HepG2 (cell line): ENCODE measurements at regions not wholly inside any gene's neighbourhood (a gene's known extent, or its start where the extent isn't known, plus 50 kb on each side); places are given as distances from the start of the nearest gene placed in this dataset.

Experiments
- ADNP ChIP-seq: sonication (generic); formaldehyde crosslinking; IDR thresholded peaks from 2 replicates; pipeline ENCODE4 v1.4.0; 2020; ENCODE audit warnings: missing genetic modification reagents
- MED1 ChIP-seq: sonication (generic); formaldehyde crosslinking; IDR thresholded peaks from 2 replicates; pipeline ENCODE4 v1.4.0; 2020; ENCODE audit warnings: missing genetic modification reagents
- POLR2A ChIP-seq, 2 experiments: IDR thresholded peaks; 2 replicates each; pipeline ENCODE4 v1.6.1; 2011; ENCODE audit warnings: low read depth in 2 of 2, low read length in 2 of 2, mild to moderate bottlenecking in 1 of 2, moderate library complexity in 1 of 2; ENCODE audit not compliant: insufficient read depth in 1 of 2
- SIN3B ChIP-seq: fragments of 150-350 bp; IDR thresholded peaks from 2 replicates; pipeline ENCODE4 v1.6.1; 2014; ENCODE audit warnings: low read length
- TOPORS ChIP-seq: sonication (generic); formaldehyde crosslinking; IDR thresholded peaks from 2 replicates; pipeline ENCODE4 v1.8.0; 2023; ENCODE audit warnings: mild to moderate bottlenecking, missing genetic modification reagents
- ZFYVE20 ChIP-seq: sonication (generic); formaldehyde crosslinking; IDR thresholded peaks from 2 replicates; pipeline ENCODE4 v1.8.0; 2023; ENCODE audit warnings: low read depth, mild to moderate bottlenecking, moderate library complexity, missing genetic modification reagents, borderline replicate concordance
- ZSCAN12 ChIP-seq: sonication (generic); formaldehyde crosslinking; IDR thresholded peaks from 2 replicates; pipeline ENCODE4 v1.9.0; 2021; ENCODE audit warnings: mild to moderate bottlenecking, missing genetic modification reagents
- TF ChIP-seq, protein P1 (sequence below): sonication (generic); formaldehyde crosslinking; IDR thresholded peaks from 2 replicates; pipeline ENCODE4 v1.4.0; 2020; ENCODE audit warnings: mild to moderate bottlenecking, missing genetic modification reagents
- TF ChIP-seq, protein P2 (sequence below), 2 experiments: sonication (generic) in 1 of 2; formaldehyde crosslinking in 1 of 2; IDR thresholded peaks; 2 replicates each; pipeline versions ENCODE4 v1.4.0 to v1.6.1; 2018 to 2020; ENCODE audit warnings: missing genetic modification reagents in 2 of 2, borderline replicate concordance in 1 of 2, low read depth in 1 of 2, mild to moderate bottlenecking in 1 of 2, missing biosample characterization in 1 of 2
- TF ChIP-seq, protein P3 (sequence below): sonication (generic); formaldehyde crosslinking; IDR thresholded peaks from 2 replicates; pipeline ENCODE4 v1.5.1; 2020; ENCODE audit warnings: mild to moderate bottlenecking, missing genetic modification reagents, borderline replicate concordance
- TF ChIP-seq, protein P4 (sequence below): sonication (generic); formaldehyde crosslinking; IDR thresholded peaks from one replicate; pipeline ENCODE4 v1.5.1; 2020; ENCODE audit warnings: mild to moderate bottlenecking, missing genetic modification reagents; ENCODE audit errors: not compliant biosample characterization

DNA sequence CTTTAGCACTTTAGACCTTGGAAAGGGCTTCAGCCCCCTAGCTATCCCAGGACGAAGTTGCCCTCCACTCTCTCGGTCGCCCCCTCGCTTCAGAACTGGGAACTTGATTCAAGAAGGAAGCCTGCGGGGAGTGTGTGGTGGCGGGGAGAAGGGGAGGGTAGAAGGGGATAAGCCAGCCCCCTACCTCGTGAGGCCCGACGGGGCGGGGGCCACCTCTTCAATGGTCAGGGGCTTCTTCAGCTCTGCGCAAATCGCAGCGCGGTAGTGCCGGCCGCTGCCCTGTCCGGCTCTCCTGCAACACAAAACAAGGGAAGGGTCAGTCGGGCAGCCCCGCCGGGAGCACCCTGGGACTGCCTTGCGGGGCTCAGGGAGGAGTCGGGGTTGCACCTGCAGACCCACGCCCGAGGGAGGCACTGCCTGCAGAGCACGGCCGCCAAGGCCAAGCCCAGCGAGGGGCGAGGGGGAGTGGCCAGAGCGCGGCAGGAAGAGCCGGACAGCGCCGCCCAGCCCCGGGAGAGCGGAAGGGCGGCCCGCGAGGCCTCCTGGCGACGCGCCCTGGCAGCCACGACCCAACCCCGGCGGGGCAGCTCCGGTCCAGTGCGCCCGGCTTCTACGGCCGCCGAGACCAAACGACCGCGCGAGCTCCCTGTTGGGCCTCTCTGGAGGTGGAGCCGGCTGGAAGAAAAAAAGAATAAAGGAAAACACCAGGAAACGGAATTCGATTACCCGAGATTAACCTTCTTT lies 56.2 kb upstream of the RASAL2 start (continued):
- TF ChIP-seq, protein P1, sequence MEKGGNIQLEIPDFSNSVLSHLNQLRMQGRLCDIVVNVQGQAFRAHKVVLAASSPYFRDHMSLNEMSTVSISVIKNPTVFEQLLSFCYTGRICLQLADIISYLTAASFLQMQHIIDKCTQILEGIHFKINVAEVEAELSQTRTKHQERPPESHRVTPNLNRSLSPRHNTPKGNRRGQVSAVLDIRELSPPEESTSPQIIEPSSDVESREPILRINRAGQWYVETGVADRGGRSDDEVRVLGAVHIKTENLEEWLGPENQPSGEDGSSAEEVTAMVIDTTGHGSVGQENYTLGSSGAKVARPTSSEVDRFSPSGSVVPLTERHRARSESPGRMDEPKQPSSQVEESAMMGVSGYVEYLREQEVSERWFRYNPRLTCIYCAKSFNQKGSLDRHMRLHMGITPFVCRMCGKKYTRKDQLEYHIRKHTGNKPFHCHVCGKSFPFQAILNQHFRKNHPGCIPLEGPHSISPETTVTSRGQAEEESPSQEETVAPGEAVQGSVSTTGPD (CRISPR knock-in tag): no peak
- TF ChIP-seq, protein P2, sequence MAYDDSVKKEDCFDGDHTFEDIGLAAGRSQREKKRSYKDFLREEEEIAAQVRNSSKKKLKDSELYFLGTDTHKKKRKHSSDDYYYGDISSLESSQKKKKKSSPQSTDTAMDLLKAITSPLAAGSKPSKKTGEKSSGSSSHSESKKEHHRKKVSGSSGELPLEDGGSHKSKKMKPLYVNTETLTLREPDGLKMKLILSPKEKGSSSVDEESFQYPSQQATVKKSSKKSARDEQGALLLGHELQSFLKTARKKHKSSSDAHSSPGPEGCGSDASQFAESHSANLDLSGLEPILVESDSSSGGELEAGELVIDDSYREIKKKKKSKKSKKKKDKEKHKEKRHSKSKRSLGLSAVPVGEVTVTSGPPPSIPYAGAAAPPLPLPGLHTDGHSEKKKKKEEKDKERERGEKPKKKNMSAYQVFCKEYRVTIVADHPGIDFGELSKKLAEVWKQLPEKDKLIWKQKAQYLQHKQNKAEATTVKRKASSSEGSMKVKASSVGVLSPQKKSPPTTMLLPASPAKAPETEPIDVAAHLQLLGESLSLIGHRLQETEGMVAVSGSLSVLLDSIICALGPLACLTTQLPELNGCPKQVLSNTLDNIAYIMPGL (CRISPR knock-in tag; IDR thresholded peaks at IDR 0.05; ENCODE audit: borderline replicate concordance in 1 of 2, low read depth in 1 of 2): peak; percentile 86 to 93
- TF ChIP-seq POLR2A (IDR thresholded peaks at IDR 0.05; ENCODE audit: insufficient read depth in 1 of 2, low read depth in 2 of 2, low read length in 2 of 2) (peak in 1 of 2 experiments; percentile 76; a peak in 3 of 4 replicates), ADNP (CRISPR knock-in tag) (no peak), SIN3B (no peak), MED1 (CRISPR knock-in tag) (0 out of 2 replicates have a peak, but pooled peaks have one; percentile 50), ZSCAN12 (CRISPR knock-in tag) (0 out of 2 replicates have a peak, but pooled peaks have one; percentile 43), TOPORS (CRISPR knock-in tag) (0 out of 2 replicates have a peak, but pooled peaks have one; percentile 62), ZFYVE20 (CRISPR knock-in tag) (no peak)
- TF ChIP-seq, protein P3, sequence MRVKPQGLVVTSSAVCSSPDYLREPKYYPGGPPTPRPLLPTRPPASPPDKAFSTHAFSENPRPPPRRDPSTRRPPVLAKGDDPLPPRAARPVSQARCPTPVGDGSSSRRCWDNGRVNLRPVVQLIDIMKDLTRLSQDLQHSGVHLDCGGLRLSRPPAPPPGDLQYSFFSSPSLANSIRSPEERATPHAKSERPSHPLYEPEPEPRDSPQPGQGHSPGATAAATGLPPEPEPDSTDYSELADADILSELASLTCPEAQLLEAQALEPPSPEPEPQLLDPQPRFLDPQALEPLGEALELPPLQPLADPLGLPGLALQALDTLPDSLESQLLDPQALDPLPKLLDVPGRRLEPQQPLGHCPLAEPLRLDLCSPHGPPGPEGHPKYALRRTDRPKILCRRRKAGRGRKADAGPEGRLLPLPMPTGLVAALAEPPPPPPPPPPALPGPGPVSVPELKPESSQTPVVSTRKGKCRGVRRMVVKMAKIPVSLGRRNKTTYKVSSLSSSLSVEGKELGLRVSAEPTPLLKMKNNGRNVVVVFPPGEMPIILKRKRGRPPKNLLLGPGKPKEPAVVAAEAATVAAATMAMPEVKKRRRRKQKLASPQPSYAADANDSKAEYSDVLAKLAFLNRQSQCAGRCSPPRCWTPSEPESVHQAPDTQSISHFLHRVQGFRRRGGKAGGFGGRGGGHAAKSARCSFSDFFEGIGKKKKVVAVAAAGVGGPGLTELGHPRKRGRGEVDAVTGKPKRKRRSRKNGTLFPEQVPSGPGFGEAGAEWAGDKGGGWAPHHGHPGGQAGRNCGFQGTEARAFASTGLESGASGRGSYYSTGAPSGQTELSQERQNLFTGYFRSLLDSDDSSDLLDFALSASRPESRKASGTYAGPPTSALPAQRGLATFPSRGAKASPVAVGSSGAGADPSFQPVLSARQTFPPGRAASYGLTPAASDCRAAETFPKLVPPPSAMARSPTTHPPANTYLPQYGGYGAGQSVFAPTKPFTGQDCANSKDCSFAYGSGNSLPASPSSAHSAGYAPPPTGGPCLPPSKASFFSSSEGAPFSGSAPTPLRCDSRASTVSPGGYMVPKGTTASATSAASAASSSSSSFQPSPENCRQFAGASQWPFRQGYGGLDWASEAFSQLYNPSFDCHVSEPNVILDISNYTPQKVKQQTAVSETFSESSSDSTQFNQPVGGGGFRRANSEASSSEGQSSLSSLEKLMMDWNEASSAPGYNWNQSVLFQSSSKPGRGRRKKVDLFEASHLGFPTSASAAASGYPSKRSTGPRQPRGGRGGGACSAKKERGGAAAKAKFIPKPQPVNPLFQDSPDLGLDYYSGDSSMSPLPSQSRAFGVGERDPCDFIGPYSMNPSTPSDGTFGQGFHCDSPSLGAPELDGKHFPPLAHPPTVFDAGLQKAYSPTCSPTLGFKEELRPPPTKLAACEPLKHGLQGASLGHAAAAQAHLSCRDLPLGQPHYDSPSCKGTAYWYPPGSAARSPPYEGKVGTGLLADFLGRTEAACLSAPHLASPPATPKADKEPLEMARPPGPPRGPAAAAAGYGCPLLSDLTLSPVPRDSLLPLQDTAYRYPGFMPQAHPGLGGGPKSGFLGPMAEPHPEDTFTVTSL (CRISPR knock-in tag): no peak
- TF ChIP-seq, protein P4, sequence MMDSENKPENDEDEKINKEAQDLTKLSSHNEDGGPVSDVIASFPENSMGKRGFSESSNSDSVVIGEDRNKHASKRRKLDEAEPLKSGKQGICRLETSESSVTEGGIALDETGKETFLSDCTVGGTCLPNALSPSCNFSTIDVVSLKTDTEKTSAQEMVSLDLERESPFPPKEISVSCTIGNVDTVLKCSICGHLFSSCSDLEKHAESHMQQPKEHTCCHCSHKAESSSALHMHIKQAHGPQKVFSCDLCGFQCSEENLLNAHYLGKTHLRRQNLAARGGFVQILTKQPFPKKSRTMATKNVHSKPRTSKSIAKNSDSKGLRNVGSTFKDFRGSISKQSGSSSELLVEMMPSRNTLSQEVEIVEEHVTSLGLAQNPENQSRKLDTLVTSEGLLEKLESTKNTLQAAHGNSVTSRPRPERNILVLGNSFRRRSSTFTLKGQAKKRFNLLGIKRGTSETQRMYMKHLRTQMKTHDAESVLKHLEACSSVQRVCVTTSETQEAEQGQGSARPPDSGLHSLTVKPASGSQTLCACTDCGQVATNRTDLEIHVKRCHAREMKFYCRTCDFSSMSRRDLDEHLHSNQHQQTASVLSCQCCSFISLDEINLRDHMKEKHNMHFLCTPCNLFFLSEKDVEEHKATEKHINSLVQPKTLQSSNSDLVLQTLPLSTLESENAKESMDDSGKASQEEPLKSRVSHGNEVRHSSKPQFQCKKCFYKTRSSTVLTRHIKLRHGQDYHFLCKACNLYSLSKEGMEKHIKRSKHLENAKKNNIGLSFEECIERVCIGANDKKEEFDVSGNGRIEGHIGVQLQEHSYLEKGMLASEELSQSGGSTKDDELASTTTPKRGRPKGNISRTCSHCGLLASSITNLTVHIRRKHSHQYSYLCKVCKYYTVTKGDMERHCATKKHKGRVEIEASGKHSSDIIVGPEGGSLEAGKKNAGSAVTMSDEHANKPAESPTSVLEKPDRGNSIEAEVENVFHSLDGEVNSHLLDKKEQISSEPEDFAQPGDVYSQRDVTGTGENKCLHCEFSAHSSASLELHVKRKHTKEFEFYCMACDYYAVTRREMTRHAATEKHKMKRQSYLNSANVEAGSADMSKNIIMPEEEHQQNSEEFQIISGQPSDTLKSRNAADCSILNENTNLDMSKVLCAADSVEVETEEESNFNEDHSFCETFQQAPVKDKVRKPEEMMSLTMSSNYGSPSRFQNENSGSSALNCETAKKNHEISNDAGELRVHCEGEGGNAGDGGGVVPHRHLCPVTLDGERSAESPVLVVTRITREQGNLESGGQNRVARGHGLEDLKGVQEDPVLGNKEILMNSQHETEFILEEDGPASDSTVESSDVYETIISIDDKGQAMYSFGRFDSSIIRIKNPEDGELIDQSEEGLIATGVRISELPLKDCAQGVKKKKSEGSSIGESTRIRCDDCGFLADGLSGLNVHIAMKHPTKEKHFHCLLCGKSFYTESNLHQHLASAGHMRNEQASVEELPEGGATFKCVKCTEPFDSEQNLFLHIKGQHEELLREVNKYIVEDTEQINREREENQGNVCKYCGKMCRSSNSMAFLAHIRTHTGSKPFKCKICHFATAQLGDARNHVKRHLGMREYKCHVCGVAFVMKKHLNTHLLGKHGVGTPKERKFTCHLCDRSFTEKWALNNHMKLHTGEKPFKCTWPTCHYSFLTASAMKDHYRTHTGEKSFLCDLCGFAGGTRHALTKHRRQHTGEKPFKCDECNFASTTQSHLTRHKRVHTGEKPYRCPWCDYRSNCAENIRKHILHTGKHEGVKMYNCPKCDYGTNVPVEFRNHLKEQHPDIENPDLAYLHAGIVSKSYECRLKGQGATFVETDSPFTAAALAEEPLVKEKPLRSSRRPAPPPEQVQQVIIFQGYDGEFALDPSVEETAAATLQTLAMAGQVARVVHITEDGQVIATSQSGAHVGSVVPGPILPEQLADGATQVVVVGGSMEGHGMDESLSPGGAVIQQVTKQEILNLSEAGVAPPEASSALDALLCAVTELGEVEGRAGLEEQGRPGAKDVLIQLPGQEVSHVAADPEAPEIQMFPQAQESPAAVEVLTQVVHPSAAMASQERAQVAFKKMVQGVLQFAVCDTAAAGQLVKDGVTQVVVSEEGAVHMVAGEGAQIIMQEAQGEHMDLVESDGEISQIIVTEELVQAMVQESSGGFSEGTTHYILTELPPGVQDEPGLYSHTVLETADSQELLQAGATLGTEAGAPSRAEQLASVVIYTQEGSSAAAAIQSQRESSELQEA: no peak
